ENCODE measurements at regions not wholly inside any gene's neighbourhood (a gene's known extent, or its start where the extent isn't known, plus 50 kb on each side); places are given as distances from the start of the nearest gene placed in this dataset.

DNA sequence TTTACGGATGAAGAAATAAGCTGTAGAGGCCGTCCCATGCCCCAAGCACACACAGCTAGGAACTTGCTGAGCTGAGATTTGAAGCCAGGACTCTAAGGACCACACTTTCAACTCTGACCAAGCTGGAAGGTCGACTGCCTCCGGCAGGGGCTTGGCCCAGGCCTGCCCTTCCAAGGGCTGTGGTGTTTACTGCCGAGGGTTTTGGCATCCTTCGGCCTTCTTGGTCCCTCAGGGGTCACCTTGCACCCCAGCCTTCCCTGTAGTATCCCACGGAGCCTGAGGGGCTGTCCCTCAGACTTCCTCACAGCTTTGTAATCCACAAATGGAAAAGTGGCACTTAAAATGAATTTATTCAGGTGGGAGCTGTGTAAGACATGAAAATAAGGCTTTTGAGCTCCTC lies 83.7 kb upstream of the SPRY4 start:
- Histone ChIP-seq H3K4me1 (ENCODE audit: insufficient read depth, low read length) (peaks cover 33% of the 10 kb centered on the region), H3K79me2 (ENCODE audit: insufficient read depth, low read length) (no peaks in the 10 kb centered on the region), H4K20me1 (ENCODE audit: insufficient read depth, low read length) (no peaks in the 10 kb centered on the region), H3K9ac (ENCODE audit: insufficient read depth, low read depth, low read length) (no peak overlapping the region), H3K36me3 (replicated peaks in 1 of 2; ENCODE audit: control insufficient read depth in 1 of 2, insufficient read depth in 2 of 2, low read length in 2 of 2) (peaks cover 0 to 3% of the 10 kb centered on the region in 2 experiments; a peak in 1 of 5 replicates), H3K27ac (ENCODE audit: extremely low read length, insufficient read depth, low read length) (no peak overlapping the region), H3K4me2 (ENCODE audit: low read depth, low read length) (no peak overlapping the region), H3K9me3 (ENCODE audit: low read length) (no peaks in the 10 kb centered on the region), H3K27me3 (ENCODE audit: control insufficient read depth in 1 of 2, insufficient read depth in 2 of 2, low read length in 2 of 2) (no peaks in the 10 kb centered on the region), H2AFZ (ENCODE audit: low read length) (no peak overlapping the region), H3K4me3 (replicated peaks in 1 of 3; ENCODE audit: insufficient read depth in 1 of 3, low read depth in 2 of 3, low read length in 3 of 3) (no peak overlapping the region)
- CTCF ChIA-PET (ENCODE audit: low intra/inter-chr PET ratio, low total read pairs) = no interaction called here
- POLR2A ChIA-PET = no interaction called here
- ATAC-seq = no peak
- 97% methylated on average over 4 of the region's 7 CpGs for WGBS (ENCODE audit: low lambda C conversion rate)
- intact Hi-C loops (cut with micrococcal nuclease; ENCODE audit: unreplicated experiment) = no loop called here
- DNase-seq (ENCODE audit: low spot score) = no peak
- in situ Hi-C loops (cut with HindIII; ENCODE audit: extremely low pct_ligation_motif_present, low pct_unique_long_range_greater_than_20kb) = no loop called here
- BruUV-seq (replicated peaks) = no TSS peak
- no peak for FAIRE-seq
- no peak for TF ChIP-seq ZNF766 (CRISPR knock-in tag; IDR thresholded peaks at IDR 0.05; ENCODE audit: borderline replicate concordance)
- no peak for TF ChIP-seq ZKSCAN1 (IDR thresholded peaks at IDR 0.05; ENCODE audit: low read length)
- TF ChIP-seq, protein P1, sequence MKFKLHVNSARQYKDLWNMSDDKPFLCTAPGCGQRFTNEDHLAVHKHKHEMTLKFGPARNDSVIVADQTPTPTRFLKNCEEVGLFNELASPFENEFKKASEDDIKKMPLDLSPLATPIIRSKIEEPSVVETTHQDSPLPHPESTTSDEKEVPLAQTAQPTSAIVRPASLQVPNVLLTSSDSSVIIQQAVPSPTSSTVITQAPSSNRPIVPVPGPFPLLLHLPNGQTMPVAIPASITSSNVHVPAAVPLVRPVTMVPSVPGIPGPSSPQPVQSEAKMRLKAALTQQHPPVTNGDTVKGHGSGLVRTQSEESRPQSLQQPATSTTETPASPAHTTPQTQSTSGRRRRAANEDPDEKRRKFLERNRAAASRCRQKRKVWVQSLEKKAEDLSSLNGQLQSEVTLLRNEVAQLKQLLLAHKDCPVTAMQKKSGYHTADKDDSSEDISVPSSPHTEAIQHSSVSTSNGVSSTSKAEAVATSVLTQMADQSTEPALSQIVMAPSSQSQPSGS (CRISPR knock-in tag; IDR thresholded peaks at IDR 0.05) = no peak
- no peak for TF ChIP-seq ONECUT2 (CRISPR knock-in tag; IDR thresholded peaks at IDR 0.05)
- TF ChIP-seq, protein P2, sequence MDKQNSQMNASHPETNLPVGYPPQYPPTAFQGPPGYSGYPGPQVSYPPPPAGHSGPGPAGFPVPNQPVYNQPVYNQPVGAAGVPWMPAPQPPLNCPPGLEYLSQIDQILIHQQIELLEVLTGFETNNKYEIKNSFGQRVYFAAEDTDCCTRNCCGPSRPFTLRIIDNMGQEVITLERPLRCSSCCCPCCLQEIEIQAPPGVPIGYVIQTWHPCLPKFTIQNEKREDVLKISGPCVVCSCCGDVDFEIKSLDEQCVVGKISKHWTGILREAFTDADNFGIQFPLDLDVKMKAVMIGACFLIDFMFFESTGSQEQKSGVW (CRISPR knock-in tag; IDR thresholded peaks at IDR 0.05; ENCODE audit: borderline replicate concordance) = no peak
- TF ChIP-seq NPAS2 (CRISPR knock-in tag; IDR thresholded peaks at IDR 0.05; ENCODE audit: borderline replicate concordance) = no peak
- no peak for TF ChIP-seq FOXJ3 (CRISPR knock-in tag; IDR thresholded peaks at IDR 0.05; ENCODE audit: borderline replicate concordance)
- no peak for TF ChIP-seq MBNL3 (CRISPR knock-in tag; conservative IDR thresholded peaks at IDR 0.05)
- TF ChIP-seq ZNF180 (CRISPR knock-in tag; IDR thresholded peaks at IDR 0.05; ENCODE audit: borderline replicate concordance, low read depth) = no peak
- no peak for TF ChIP-seq SPEN (CRISPR knock-in tag; IDR thresholded peaks at IDR 0.05; ENCODE audit: low read depth)
- TF ChIP-seq SP4 (CRISPR knock-in tag; IDR thresholded peaks at IDR 0.05) = no peak
- TF ChIP-seq HNF4G (IDR thresholded peaks at IDR 0.05; ENCODE audit: borderline replicate concordance, low read depth, low read length) = no peak
- TF ChIP-seq HNF4G (CRISPR knock-in tag; IDR thresholded peaks at IDR 0.05; ENCODE audit: borderline replicate concordance, low read depth) = no peak
- no peak for TF ChIP-seq RNF2 (conservative IDR thresholded peaks at IDR 0.05; ENCODE audit: low read depth)
- TF ChIP-seq, protein P3, sequence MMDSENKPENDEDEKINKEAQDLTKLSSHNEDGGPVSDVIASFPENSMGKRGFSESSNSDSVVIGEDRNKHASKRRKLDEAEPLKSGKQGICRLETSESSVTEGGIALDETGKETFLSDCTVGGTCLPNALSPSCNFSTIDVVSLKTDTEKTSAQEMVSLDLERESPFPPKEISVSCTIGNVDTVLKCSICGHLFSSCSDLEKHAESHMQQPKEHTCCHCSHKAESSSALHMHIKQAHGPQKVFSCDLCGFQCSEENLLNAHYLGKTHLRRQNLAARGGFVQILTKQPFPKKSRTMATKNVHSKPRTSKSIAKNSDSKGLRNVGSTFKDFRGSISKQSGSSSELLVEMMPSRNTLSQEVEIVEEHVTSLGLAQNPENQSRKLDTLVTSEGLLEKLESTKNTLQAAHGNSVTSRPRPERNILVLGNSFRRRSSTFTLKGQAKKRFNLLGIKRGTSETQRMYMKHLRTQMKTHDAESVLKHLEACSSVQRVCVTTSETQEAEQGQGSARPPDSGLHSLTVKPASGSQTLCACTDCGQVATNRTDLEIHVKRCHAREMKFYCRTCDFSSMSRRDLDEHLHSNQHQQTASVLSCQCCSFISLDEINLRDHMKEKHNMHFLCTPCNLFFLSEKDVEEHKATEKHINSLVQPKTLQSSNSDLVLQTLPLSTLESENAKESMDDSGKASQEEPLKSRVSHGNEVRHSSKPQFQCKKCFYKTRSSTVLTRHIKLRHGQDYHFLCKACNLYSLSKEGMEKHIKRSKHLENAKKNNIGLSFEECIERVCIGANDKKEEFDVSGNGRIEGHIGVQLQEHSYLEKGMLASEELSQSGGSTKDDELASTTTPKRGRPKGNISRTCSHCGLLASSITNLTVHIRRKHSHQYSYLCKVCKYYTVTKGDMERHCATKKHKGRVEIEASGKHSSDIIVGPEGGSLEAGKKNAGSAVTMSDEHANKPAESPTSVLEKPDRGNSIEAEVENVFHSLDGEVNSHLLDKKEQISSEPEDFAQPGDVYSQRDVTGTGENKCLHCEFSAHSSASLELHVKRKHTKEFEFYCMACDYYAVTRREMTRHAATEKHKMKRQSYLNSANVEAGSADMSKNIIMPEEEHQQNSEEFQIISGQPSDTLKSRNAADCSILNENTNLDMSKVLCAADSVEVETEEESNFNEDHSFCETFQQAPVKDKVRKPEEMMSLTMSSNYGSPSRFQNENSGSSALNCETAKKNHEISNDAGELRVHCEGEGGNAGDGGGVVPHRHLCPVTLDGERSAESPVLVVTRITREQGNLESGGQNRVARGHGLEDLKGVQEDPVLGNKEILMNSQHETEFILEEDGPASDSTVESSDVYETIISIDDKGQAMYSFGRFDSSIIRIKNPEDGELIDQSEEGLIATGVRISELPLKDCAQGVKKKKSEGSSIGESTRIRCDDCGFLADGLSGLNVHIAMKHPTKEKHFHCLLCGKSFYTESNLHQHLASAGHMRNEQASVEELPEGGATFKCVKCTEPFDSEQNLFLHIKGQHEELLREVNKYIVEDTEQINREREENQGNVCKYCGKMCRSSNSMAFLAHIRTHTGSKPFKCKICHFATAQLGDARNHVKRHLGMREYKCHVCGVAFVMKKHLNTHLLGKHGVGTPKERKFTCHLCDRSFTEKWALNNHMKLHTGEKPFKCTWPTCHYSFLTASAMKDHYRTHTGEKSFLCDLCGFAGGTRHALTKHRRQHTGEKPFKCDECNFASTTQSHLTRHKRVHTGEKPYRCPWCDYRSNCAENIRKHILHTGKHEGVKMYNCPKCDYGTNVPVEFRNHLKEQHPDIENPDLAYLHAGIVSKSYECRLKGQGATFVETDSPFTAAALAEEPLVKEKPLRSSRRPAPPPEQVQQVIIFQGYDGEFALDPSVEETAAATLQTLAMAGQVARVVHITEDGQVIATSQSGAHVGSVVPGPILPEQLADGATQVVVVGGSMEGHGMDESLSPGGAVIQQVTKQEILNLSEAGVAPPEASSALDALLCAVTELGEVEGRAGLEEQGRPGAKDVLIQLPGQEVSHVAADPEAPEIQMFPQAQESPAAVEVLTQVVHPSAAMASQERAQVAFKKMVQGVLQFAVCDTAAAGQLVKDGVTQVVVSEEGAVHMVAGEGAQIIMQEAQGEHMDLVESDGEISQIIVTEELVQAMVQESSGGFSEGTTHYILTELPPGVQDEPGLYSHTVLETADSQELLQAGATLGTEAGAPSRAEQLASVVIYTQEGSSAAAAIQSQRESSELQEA (CRISPR knock-in tag; IDR thresholded peaks at IDR 0.05; ENCODE audit: not compliant biosample characterization) = no peak
- no peak for TF ChIP-seq ZNF713 (CRISPR knock-in tag; IDR thresholded peaks at IDR 0.05)
- TF ChIP-seq ZNF790 (CRISPR knock-in tag; IDR thresholded peaks at IDR 0.05; ENCODE audit: borderline replicate concordance) = no peak
